Esophagus muscularis mucosa (tissue), 4 donors: ENCODE measurements at regions not wholly inside any gene's neighbourhood (a gene's known extent, or its start where the extent isn't known, plus 50 kb on each side); places are given as distances from the start of the nearest gene placed in this dataset.

ENCODE experiments used
- DNase-seq: peaks from one replicate; pipeline ENCODE4 v3.0.0-alpha.2; 2017; ENCODE audit errors: extremely low spot score
- H3K27ac ChIP-seq, 4 donors: fragments of 200-600 bp; sonication (generic); replicated peaks in 1 of 4; 1 replicate in 3 of 4; 2 replicates in 1 of 4; pipeline ENCODE4 v1.5.1; 2016 to 2019; ENCODE audit warnings: mild to moderate bottlenecking in 1 of 4
- H3K27me3 ChIP-seq, 4 donors: fragments of 200-600 bp; sonication (generic); one replicate each; pipeline versions ENCODE4 v1.5.1 to v1.6.0; 2016 to 2019
- H3K36me3 ChIP-seq, 4 donors: fragments of 200-600 bp; sonication (generic); one replicate each; pipeline ENCODE4 v1.5.1; 2016 to 2019
- H3K4me1 ChIP-seq, 4 donors: fragments of 200-600 bp; sonication (generic); one replicate each; pipeline ENCODE4 v1.5.1; 2016 to 2019
- H3K4me3 ChIP-seq, 4 donors: fragments of 200-600 bp; sonication (generic); 1 replicate in 2 of 4; 2 replicates in 2 of 4; pipeline ENCODE4 v1.5.1; 2016 to 2019; ENCODE audit warnings: mild to moderate bottlenecking in 4 of 4, moderate library complexity in 1 of 4
- H3K9me3 ChIP-seq, 4 donors: fragments of 200-600 bp; sonication (generic); 1 replicate in 3 of 4; 2 replicates in 1 of 4; pipeline ENCODE4 v1.5.1; 2016 to 2019
- EP300 ChIP-seq: sonication (generic); formaldehyde crosslinking; IDR thresholded peaks from one replicate; pipeline ENCODE4 v1.6.1; 2017; ENCODE audit warnings: antibody characterized with exemption
- POLR2A ChIP-seq: fragments of 450-650 bp; IDR thresholded peaks from one replicate; pipeline ENCODE4 v1.6.1; 2017; ENCODE audit warnings: antibody characterized with exemption, moderate library complexity, mild to moderate bottlenecking, low read depth
- POLR2AphosphoS5 ChIP-seq, 2 donors: sonication (generic); formaldehyde crosslinking; IDR thresholded peaks; one replicate each; pipeline ENCODE4 v1.6.1; 2017; ENCODE audit warnings: antibody characterized with exemption in 2 of 2
- WGBS: methylation state at CpG from one replicate; pipeline ENCODE4 v1.1.5; 2018; 5-methylcytosine and 5-hydroxymethylcytosine counted together
- intact Hi-C: fragments of 100-400 bp; cut with DNase I; formaldehyde crosslinking; loops from one replicate; pipeline ENCODE4 v1.15.1; 2023
- TF ChIP-seq, protein P1 (sequence below), 3 experiments: fragments of 200-600 bp in 2 of 3; fragments of 450-650 bp in 1 of 3; sonication (generic) in 2 of 3; IDR thresholded peaks; one replicate each; pipeline ENCODE4 v1.5.1; 2017 to 2019; ENCODE audit warnings: antibody characterized with exemption in 3 of 3, mild to moderate bottlenecking in 2 of 3, moderate library complexity in 1 of 3

DNA sequence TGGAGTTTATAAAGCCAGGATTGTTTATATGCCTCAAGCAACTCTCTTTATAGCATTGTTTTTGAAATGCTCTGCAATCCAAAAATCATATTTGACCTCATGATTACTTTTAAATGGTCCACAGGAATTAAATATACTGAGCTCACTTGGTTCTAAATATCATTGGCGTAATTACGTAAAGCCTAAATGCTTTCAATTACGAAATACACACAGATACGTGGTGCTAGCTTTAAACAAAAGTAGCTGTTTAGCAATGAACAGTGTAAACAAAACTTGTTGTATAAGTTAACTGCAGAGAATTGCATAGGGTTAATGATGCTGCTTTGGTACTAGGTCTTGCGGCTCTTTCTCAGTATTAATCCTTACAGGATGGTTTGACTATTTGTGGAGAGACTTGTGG lies 346.6 kb downstream of the COG6 start:
- no peak for DNase-seq
- Histone ChIP-seq H3K27ac (no peak overlapping the region), H3K36me3 (no peaks in the 10 kb centered on the region), H3K4me1 (no peaks in the 10 kb centered on the region), H3K27me3 (no peaks in the 10 kb centered on the region), H3K4me3 (no peak overlapping the region), H3K9me3 (no peaks in the 10 kb centered on the region)
- 88% methylated on average over 5 of the region's 5 CpGs for WGBS
- TF ChIP-seq EP300 (no peak), POLR2AphosphoS5 (IDR thresholded peaks at IDR 0.05) (no peak), POLR2A (no peak)
- TF ChIP-seq, protein P1, sequence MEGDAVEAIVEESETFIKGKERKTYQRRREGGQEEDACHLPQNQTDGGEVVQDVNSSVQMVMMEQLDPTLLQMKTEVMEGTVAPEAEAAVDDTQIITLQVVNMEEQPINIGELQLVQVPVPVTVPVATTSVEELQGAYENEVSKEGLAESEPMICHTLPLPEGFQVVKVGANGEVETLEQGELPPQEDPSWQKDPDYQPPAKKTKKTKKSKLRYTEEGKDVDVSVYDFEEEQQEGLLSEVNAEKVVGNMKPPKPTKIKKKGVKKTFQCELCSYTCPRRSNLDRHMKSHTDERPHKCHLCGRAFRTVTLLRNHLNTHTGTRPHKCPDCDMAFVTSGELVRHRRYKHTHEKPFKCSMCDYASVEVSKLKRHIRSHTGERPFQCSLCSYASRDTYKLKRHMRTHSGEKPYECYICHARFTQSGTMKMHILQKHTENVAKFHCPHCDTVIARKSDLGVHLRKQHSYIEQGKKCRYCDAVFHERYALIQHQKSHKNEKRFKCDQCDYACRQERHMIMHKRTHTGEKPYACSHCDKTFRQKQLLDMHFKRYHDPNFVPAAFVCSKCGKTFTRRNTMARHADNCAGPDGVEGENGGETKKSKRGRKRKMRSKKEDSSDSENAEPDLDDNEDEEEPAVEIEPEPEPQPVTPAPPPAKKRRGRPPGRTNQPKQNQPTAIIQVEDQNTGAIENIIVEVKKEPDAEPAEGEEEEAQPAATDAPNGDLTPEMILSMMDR (IDR thresholded peaks at IDR 0.05), result no peak
- intact Hi-C loops, result no loop called here

DNA sequence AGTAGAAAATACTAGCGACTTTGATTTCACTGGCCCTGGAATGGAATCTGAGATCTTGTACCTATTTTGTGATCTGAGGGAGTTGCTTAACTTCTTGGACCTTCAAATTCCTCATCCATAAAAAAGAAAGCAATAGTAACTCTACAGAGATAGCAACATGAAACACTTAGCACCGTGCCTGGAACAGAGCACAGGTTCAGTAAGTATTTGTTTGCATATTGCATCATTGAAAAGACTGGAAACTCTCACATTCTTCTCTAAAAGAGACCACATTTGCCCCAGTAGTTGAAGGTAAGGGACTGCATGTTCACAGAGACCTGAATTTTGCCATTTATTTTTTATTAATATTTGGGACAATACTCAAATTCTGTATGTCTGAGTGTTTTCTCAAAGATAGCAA lies 358.1 kb downstream of the COG6 start:
- Histone ChIP-seq H3K4me1 (peaks cover 0 to 18% (median 9%) of the 10 kb centered on the region in 4 donors), H3K27me3 (no peaks in the 10 kb centered on the region), H3K36me3 (no peaks in the 10 kb centered on the region), H3K27ac (no peak overlapping the region), H3K9me3 (no peaks in the 10 kb centered on the region), H3K4me3 (no peak overlapping the region)
- TF ChIP-seq POLR2AphosphoS5 (IDR thresholded peaks at IDR 0.05) (no peak), EP300 (no peak), POLR2A (no peak)
- TF ChIP-seq, protein P1 (IDR thresholded peaks at IDR 0.05), result no peak
- WGBS, result 87% methylated on average over 2 of the region's 2 CpGs
- intact Hi-C loops, result no loop called here
- DNase-seq, result no peak

DNA sequence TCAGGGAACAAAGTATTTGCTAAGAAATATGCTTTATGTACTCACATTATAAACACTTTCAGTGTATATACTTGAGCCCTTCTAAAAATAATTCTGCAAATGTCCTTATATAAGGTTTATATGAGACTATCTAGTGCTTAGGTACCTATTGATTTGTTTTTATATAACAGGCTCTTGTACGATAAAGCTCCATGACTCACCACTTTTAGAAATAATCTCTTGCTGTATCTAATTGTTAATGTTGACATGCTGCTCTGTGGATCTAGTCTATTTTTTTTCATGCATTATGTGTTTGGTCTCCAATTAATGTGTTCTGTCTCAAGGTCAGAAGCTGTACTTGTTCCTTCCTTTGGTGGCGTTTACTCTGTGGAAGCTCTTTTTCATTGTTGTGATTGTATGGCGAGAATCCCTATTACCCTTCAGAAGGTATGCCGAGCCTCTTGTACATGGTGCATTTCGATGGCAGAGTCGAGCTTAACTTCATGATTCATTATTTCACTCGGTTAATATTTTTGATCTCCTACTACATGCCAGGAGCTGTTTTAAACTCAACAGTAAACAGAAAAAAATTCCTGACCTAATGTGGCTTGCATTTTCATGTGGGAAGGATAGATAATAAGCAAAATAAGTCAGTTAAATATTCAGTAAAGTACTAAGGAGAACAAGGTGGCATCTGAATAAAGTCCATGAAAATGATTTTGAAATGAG lies 361.6 kb downstream of the COG6 start:
- Histone ChIP-seq H3K27me3 (no peaks in the 10 kb centered on the region), H3K4me3 (no peak overlapping the region), H3K9me3 (no peaks in the 10 kb centered on the region), H3K36me3 (no peaks in the 10 kb centered on the region), H3K27ac (no peak overlapping the region), H3K4me1 (peaks cover 0 to 18% (median 9%) of the 10 kb centered on the region in 4 donors)
- 77% methylated on average over 7 of the region's 7 CpGs for WGBS
- intact Hi-C loops, result no loop called here
- TF ChIP-seq POLR2AphosphoS5 (IDR thresholded peaks at IDR 0.05), result no peak
- no peak for TF ChIP-seq EP300
- TF ChIP-seq POLR2A, result no peak
- TF ChIP-seq, protein P1 (IDR thresholded peaks at IDR 0.05), result no peak
- DNase-seq, result no peak

DNA sequence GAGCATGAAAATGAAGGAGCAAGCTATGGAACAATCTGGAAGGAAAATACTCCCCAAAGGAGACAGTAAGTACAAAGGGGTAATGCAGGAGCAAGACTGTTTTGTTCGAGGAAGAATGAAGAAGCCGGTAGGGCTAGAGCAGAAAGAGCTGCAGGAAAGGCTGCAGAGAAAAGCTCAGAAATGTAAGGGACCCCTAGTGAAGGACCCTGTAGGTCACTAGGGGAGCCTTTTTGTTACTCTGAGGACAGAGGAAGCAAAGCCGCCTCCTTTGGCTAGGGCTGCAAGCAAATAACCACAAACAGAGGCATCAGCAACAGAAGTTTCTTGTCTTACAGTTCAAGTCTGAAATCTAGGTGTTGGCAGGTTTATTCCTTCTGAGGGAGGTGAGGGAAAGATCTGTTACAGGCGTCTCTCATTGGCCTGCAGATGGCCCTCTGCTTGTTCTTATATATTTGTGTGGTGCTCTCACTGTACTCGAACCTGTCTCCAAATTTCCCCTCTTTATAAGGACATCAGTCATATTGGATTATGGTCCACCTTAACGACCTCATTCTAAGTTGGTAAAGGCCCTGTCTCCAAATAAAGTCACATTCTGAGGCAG lies 362.3 kb downstream of the COG6 start:
- H3K27ac ChIP-seq, result no peak overlapping the region

More for the DNA sequence above, 362.3 kb downstream of the COG6 start:
- Histone ChIP-seq H3K4me3 (no peak overlapping the region), H3K4me1 (peaks cover 0 to 18% (median 9%) of the 10 kb centered on the region in 4 donors), H3K36me3 (no peaks in the 10 kb centered on the region), H3K9me3 (no peaks in the 10 kb centered on the region), H3K27me3 (no peaks in the 10 kb centered on the region)
- TF ChIP-seq POLR2A (no peak), EP300 (no peak), POLR2AphosphoS5 (IDR thresholded peaks at IDR 0.05) (no peak)
- TF ChIP-seq, protein P1 (IDR thresholded peaks at IDR 0.05), result no peak
- 85% methylated on average over 6 of the region's 6 CpGs for WGBS
- no peak for DNase-seq
- intact Hi-C loops, result no loop called here
